MCF 10A (cell line): ENCODE measurements at regions not wholly inside any gene's neighbourhood (a gene's known extent, or its start where the extent isn't known, plus 50 kb on each side); places are given as distances from the start of the nearest gene placed in this dataset.

Experiments used
- BruUV-seq: library from RNA; stranded (reverse); fragments of 400-500 nt; replicated peaks from 2 replicates; lab custom pipeline; 2021; lab: Mats Ljungman, UMichigan
- CTCF ChIA-PET: fragments of 300-600 bp; sonication (Branson Sonifier 250); formaldehyde crosslinking; extraction: SDS; loops from one replicate; lab custom pipeline; 2021; ENCODE audit warnings: antibody characterized with exemption, inconsistent platforms; lab: Yijun Ruan, JAX
- POLR2A ChIA-PET: fragments of 300-600, 350-650 bp; sonication (Branson Sonifier 250); formaldehyde crosslinking; extraction: SDS; loops from one replicate; lab custom pipeline; 2020; ENCODE audit warnings: antibody characterized with exemption, inconsistent platforms; lab: Yijun Ruan, JAX
- DNase-seq: peaks from one replicate; pipeline ENCODE4 v3.0.0-alpha.2; 2018; ENCODE audit not compliant: unreplicated experiment
- H3K27ac Mint-ChIP-seq: one replicate; pipeline ENCODE4 v1.8.0; 2022; ENCODE audit warnings: mild to moderate bottlenecking, low read depth, mixed read lengths; ENCODE audit not compliant: unreplicated experiment
- H3K27me3 Mint-ChIP-seq: one replicate; pipeline ENCODE4 v1.8.0; 2022; ENCODE audit warnings: mixed read lengths; ENCODE audit not compliant: insufficient read depth, unreplicated experiment
- H3K36me3 Mint-ChIP-seq: one replicate; pipeline ENCODE4 v1.8.0; 2022; ENCODE audit warnings: mild to moderate bottlenecking, moderate library complexity, mixed read lengths; ENCODE audit not compliant: insufficient read depth, unreplicated experiment
- H3K4me1 Mint-ChIP-seq: one replicate; pipeline ENCODE4 v1.8.0; 2022; ENCODE audit warnings: mixed read lengths; ENCODE audit not compliant: insufficient read depth, unreplicated experiment
- H3K4me3 Mint-ChIP-seq: one replicate; pipeline ENCODE4 v1.8.0; 2022; ENCODE audit warnings: mild to moderate bottlenecking, moderate library complexity, mixed read lengths; ENCODE audit not compliant: unreplicated experiment
- H3K9me3 Mint-ChIP-seq: one replicate; pipeline ENCODE4 v1.8.0; 2022; ENCODE audit warnings: mixed read lengths; ENCODE audit not compliant: unreplicated experiment
- CTCF ChIP-seq: fragments of 200-600 bp; IDR thresholded peaks from one replicate; pipeline ENCODE4 v1.8.0; 2022; ENCODE audit warnings: antibody characterized with exemption, mild to moderate bottlenecking; ENCODE audit not compliant: unreplicated experiment
- intact Hi-C: fragments of 100-400 bp; cut with micrococcal nuclease; formaldehyde crosslinking; loops from 2 replicates; pipeline ENCODE4 v1.14.1; 2022

- CTCF ChIA-PET, result no interaction called here
- H3K4me1 Mint-ChIP-seq, result peaks cover 7% of the 10 kb centered on the region
- no TSS peak for BruUV-seq
- TF ChIP-seq CTCF, result no peak
- intact Hi-C loops, result no loop called here
- peak overlapping the region; percentile 76 for H3K27ac Mint-ChIP-seq
- DNase-seq, result no peak
- POLR2A ChIA-PET, result no interaction called here
- no peaks in the 10 kb centered on the region for H3K9me3 Mint-ChIP-seq
- H3K27me3 Mint-ChIP-seq, result no peaks in the 10 kb centered on the region
- no peak overlapping the region for H3K4me3 Mint-ChIP-seq
- H3K36me3 Mint-ChIP-seq, result no peaks in the 10 kb centered on the region
Observed at GRCh38 chr11:95647355-95647754, 142.2 kb downstream of the FAM76B start.

- intact Hi-C loops, result no loop called here
- ChIA-PET CTCF (interaction anchor here (0.9 to 1.4 kb wide), 2 partner anchors 65 to 120 kb away, joined by 6 read pairs; no protein-coding TSS in a partner anchor), POLR2A (interaction anchor here (0.6 kb wide), 1 partner anchor 235 kb away, joined by 3 read pairs; no protein-coding TSS in a partner anchor)
- peak overlapping the region; percentile 4 for H3K27ac Mint-ChIP-seq
- H3K4me3 Mint-ChIP-seq, result no peak overlapping the region
- H3K4me1 Mint-ChIP-seq, result peaks cover 9% of the 10 kb centered on the region
- BruUV-seq, result no TSS peak
- H3K36me3 Mint-ChIP-seq, result no peaks in the 10 kb centered on the region
- H3K9me3 Mint-ChIP-seq, result peaks cover 7% of the 10 kb centered on the region
- DNase-seq, result peak; percentile 71
- no peaks in the 10 kb centered on the region for H3K27me3 Mint-ChIP-seq
- no peak for TF ChIP-seq CTCF
Observed at GRCh38 chr11:95641495-95641894, 148.1 kb downstream of the FAM76B start.

GRCh38 chr11:95638501-95638900 is 151.1 kb downstream of the FAM76B start:
- Mint-ChIP-seq H3K9me3 (peaks cover 7% of the 10 kb centered on the region), H3K4me3 (no peak overlapping the region), H3K27me3 (no peaks in the 10 kb centered on the region), H3K27ac (no peak overlapping the region), H3K36me3 (no peaks in the 10 kb centered on the region), H3K4me1 (peaks cover 9% of the 10 kb centered on the region)
- intact Hi-C loops, result no loop called here
- BruUV-seq, result no TSS peak
- DNase-seq, result no peak
- ChIA-PET CTCF (no interaction called here), POLR2A (no interaction called here)
- TF ChIP-seq CTCF, result no peak

GRCh38 chr11:95625164-95625900 is 164.2 kb downstream of the FAM76B start:
- BruUV-seq, result no TSS peak
- no peak overlapping the region for H3K4me3 Mint-ChIP-seq

More at GRCh38 chr11:95625164-95625900, 164.2 kb downstream of the FAM76B start:
- no peaks in the 10 kb centered on the region for H3K9me3 Mint-ChIP-seq
- no peaks in the 10 kb centered on the region for H3K4me1 Mint-ChIP-seq
- no peaks in the 10 kb centered on the region for H3K36me3 Mint-ChIP-seq
- intact Hi-C loops, result no loop called here
- no peak overlapping the region for H3K27ac Mint-ChIP-seq
- ChIA-PET POLR2A (interaction anchor here (0.6 kb wide), 1 partner anchor 478 kb away, joined by 3 read pairs; no protein-coding TSS in a partner anchor), CTCF (no interaction called here)
- DNase-seq, result no peak
- H3K27me3 Mint-ChIP-seq, result no peaks in the 10 kb centered on the region
- TF ChIP-seq CTCF, result no peak
